GM23338 (cell line): ENCODE measurements at regions not wholly inside any gene's neighbourhood (a gene's known extent, or its start where the extent isn't known, plus 50 kb on each side); places are given as distances from the start of the nearest gene placed in this dataset.

Source experiments
- ATAC-seq: fragments of 200-7000 bp; cut with Tn5 transposase; 3 replicates; pipeline ENCODE4 v1.9.1; 2020
- DNase-seq: peaks from one replicate; pipeline ENCODE4 v3.0.0-alpha.2; 2015; ENCODE audit warnings: low spot score
- H2AFZ ChIP-seq: fragments of 200-600 bp; sonication (generic); 2 replicates; pipeline ENCODE4 v1.8.0; 2016; ENCODE audit warnings: antibody characterized with exemption, mild to moderate bottlenecking, moderate library complexity
- H3F3A ChIP-seq: fragments of 200-600 bp; sonication (generic); replicated peaks from 2 replicates; pipeline ENCODE4 v1.8.0; 2017; ENCODE audit warnings: antibody characterized with exemption, mixed run types, low read depth
- H3K27ac ChIP-seq: fragments of 200-600 bp; sonication (generic); 2 replicates; pipeline ENCODE4 v1.6.1; 2016; ENCODE audit warnings: low read depth
- H3K27me3 ChIP-seq: fragments of 200-600 bp; sonication (generic); 2 replicates; pipeline ENCODE4 v1.8.0; 2016; ENCODE audit warnings: mild to moderate bottlenecking, mixed run types, moderate library complexity; ENCODE audit not compliant: insufficient read depth
- H3K36me3 ChIP-seq: fragments of 200-600 bp; sonication (generic); 2 replicates; pipeline ENCODE4 v1.8.0; 2016; ENCODE audit warnings: mild to moderate bottlenecking; ENCODE audit not compliant: insufficient read depth
- H3K4me1 ChIP-seq: fragments of 200-600 bp; sonication (generic); 2 replicates; pipeline ENCODE4 v1.8.0; 2016; ENCODE audit warnings: mild to moderate bottlenecking, moderate library complexity; ENCODE audit not compliant: insufficient read depth
- H3K4me2 ChIP-seq: fragments of 200-600 bp; sonication (generic); 2 replicates; pipeline ENCODE4 v1.7.1; 2017; ENCODE audit warnings: mixed run types
- H3K4me3 ChIP-seq: fragments of 200-600 bp; sonication (generic); 2 replicates; pipeline ENCODE4 v1.6.1; 2016; ENCODE audit warnings: mixed run types
- H3K79me2 ChIP-seq: fragments of 200-600 bp; sonication (generic); replicated peaks from 2 replicates; pipeline ENCODE4 v1.8.0; 2017; ENCODE audit warnings: mild to moderate bottlenecking; ENCODE audit not compliant: insufficient read depth
- H3K9me2 ChIP-seq: fragments of 200-600 bp; sonication (generic); 2 replicates; pipeline ENCODE4 v1.8.0; 2017; ENCODE audit not compliant: insufficient read depth
- H4K20me1 ChIP-seq: fragments of 200-600 bp; sonication (generic); replicated peaks from 2 replicates; pipeline ENCODE4 v1.8.0; 2017; ENCODE audit warnings: mild to moderate bottlenecking; ENCODE audit not compliant: insufficient read depth
- H3K27ac Mint-ChIP-seq: 2 replicates; pipeline ENCODE4 v1.8.0; 2020; ENCODE audit warnings: inconsistent platforms, mild to moderate bottlenecking, moderate library complexity, mixed read lengths
- H3K27me3 Mint-ChIP-seq: 3 replicates; pipeline ENCODE4 v1.8.0; 2022; ENCODE audit warnings: low read depth, mild to moderate bottlenecking, moderate library complexity, mixed read lengths, inconsistent platforms; ENCODE audit not compliant: insufficient read depth, poor library complexity
- H3K36me3 Mint-ChIP-seq: 3 replicates; pipeline ENCODE4 v1.8.0; 2021; ENCODE audit warnings: low read depth, mild to moderate bottlenecking, inconsistent platforms, moderate library complexity, mixed read lengths
- H3K4me1 Mint-ChIP-seq: 3 replicates; pipeline ENCODE4 v1.8.0; 2020; ENCODE audit warnings: mild to moderate bottlenecking, inconsistent platforms, mixed read lengths
- H3K4me3 Mint-ChIP-seq: 3 replicates; pipeline ENCODE4 v1.8.0; 2021; ENCODE audit warnings: moderate library complexity, mild to moderate bottlenecking, inconsistent platforms, mixed read lengths
- H3K9me3 Mint-ChIP-seq: 3 replicates; pipeline ENCODE4 v1.8.0; 2020; ENCODE audit warnings: moderate library complexity, mild to moderate bottlenecking, inconsistent platforms, mixed read lengths
- CREB1 ChIP-seq: fragments of 250-450 bp; sonication (Bioruptor Pico); IDR thresholded peaks from 2 replicates; pipeline ENCODE4 v1.5.0; 2020; ENCODE audit warnings: low read depth, mild to moderate bottlenecking, moderate library complexity
- ETS1 ChIP-seq: IDR thresholded peaks from 2 replicates; pipeline ENCODE4 v1.6.1; 2016; ENCODE audit warnings: antibody characterized with exemption
- EZH2 ChIP-seq: fragments of 200-600 bp; sonication (generic); IDR thresholded peaks from one replicate; pipeline ENCODE4 v1.8.0; 2017; ENCODE audit warnings: antibody characterized with exemption, mild to moderate bottlenecking, low read depth; ENCODE audit not compliant: unreplicated experiment
- EZH2phosphoT487 ChIP-seq: fragments of 200-600 bp; sonication (generic); IDR thresholded peaks from one replicate; pipeline ENCODE4 v1.8.1; 2018; ENCODE audit warnings: antibody characterized with exemption; ENCODE audit not compliant: unreplicated experiment
- JUNB ChIP-seq: IDR thresholded peaks from one replicate; pipeline ENCODE4 v1.6.1; 2016; ENCODE audit warnings: antibody characterized with exemption; ENCODE audit not compliant: unreplicated experiment
- NANOG ChIP-seq: IDR thresholded peaks from 2 replicates; pipeline ENCODE4 v1.6.1; 2016; ENCODE audit warnings: antibody characterized with exemption, borderline replicate concordance
- POLR2AphosphoS5 ChIP-seq: IDR thresholded peaks from 2 replicates; pipeline ENCODE4 v1.6.1; 2016; ENCODE audit warnings: antibody characterized with exemption, low read depth
- STAT1 ChIP-seq: IDR thresholded peaks from one replicate; pipeline ENCODE4 v1.6.1; 2016; ENCODE audit warnings: antibody characterized with exemption; ENCODE audit not compliant: unreplicated experiment
- ZNF114 ChIP-seq: fragments of 250-450 bp; sonication (Bioruptor Pico); IDR thresholded peaks from 2 replicates; pipeline ENCODE4 v1.5.0; 2020; ENCODE audit warnings: mild to moderate bottlenecking, moderate library complexity
- ZNF331 ChIP-seq: fragments of 250-450 bp; sonication (Bioruptor Pico); IDR thresholded peaks from 2 replicates; pipeline ENCODE4 v1.5.0; 2020; ENCODE audit warnings: low read depth, mild to moderate bottlenecking, moderate library complexity
- ZNF462 ChIP-seq: fragments of 250-450 bp; sonication (Bioruptor Pico); IDR thresholded peaks from 2 replicates; pipeline ENCODE4 v1.5.0; 2020; ENCODE audit warnings: mild to moderate bottlenecking, moderate library complexity
- TF ChIP-seq, protein P1 (sequence below), 2 experiments: fragments of 200-600 bp in 1 of 2; sonication (generic) in 1 of 2; conservative IDR thresholded peaks; 2 replicates each; pipeline versions ENCODE4 v1.5.1 to v1.6.1; 2016 to 2017; ENCODE audit warnings: antibody characterized with exemption in 2 of 2, low read depth in 2 of 2, mild to moderate bottlenecking in 2 of 2, moderate library complexity in 1 of 2
- TF ChIP-seq, protein P2 (sequence below): IDR thresholded peaks from one replicate; pipeline ENCODE4 v1.6.1; 2018; ENCODE audit warnings: antibody characterized with exemption; ENCODE audit not compliant: unreplicated experiment

DNA sequence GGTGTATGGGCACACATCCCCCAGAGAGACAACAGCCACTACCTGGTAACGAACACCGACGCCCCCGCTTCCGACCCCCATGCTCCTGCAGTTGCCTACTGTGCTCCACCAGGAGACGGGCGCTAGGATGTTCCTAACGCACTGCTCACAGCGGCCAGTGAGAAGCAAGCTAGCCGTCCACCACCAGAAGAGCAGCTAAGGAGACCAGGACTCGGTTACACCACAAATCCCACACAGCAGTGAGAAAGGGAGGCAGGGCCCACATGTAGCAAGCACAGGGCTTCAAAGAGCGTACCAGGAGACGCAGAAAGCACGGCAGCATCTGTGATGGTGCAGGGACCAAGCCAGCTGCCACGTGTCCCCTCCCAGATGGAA lies 117.0 kb downstream of the NCOR2 start:
- H3K9me3 Mint-ChIP-seq: no peaks in the 10 kb centered on the region
- Histone ChIP-seq H2AFZ (no peak overlapping the region), H3K4me2 (no peak overlapping the region), H3K4me3 (no peak overlapping the region), H3K27me3 (no peaks in the 10 kb centered on the region), H3K79me2 (peaks cover 7% of the 10 kb centered on the region), H3K36me3 (no peaks in the 10 kb centered on the region), H3K9me2 (no peaks in the 10 kb centered on the region), H3K27ac (no peak overlapping the region), H3K4me1 (no peaks in the 10 kb centered on the region), H3F3A (no peaks in the 10 kb centered on the region), H4K20me1 (peaks cover 16% of the 10 kb centered on the region; the same call in 1 of the 2 replicates)
- H3K27me3 Mint-ChIP-seq: peaks cover 4% of the 10 kb centered on the region
- H3K27ac Mint-ChIP-seq: no peak overlapping the region
- peaks cover 10% of the 10 kb centered on the region for H3K4me1 Mint-ChIP-seq
- no peak for TF ChIP-seq EZH2
- TF ChIP-seq POLR2AphosphoS5: no peak
- TF ChIP-seq STAT1: no peak
- TF ChIP-seq NANOG: no peak
- no peak for TF ChIP-seq ZNF331 (CRISPR knock-in tag)
- TF ChIP-seq EZH2phosphoT487: no peak
- TF ChIP-seq ZNF114 (CRISPR knock-in tag): no peak
- TF ChIP-seq CREB1 (CRISPR knock-in tag): no peak
- no peak for TF ChIP-seq JUNB
- TF ChIP-seq, protein P1, sequence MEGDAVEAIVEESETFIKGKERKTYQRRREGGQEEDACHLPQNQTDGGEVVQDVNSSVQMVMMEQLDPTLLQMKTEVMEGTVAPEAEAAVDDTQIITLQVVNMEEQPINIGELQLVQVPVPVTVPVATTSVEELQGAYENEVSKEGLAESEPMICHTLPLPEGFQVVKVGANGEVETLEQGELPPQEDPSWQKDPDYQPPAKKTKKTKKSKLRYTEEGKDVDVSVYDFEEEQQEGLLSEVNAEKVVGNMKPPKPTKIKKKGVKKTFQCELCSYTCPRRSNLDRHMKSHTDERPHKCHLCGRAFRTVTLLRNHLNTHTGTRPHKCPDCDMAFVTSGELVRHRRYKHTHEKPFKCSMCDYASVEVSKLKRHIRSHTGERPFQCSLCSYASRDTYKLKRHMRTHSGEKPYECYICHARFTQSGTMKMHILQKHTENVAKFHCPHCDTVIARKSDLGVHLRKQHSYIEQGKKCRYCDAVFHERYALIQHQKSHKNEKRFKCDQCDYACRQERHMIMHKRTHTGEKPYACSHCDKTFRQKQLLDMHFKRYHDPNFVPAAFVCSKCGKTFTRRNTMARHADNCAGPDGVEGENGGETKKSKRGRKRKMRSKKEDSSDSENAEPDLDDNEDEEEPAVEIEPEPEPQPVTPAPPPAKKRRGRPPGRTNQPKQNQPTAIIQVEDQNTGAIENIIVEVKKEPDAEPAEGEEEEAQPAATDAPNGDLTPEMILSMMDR (conservative IDR thresholded peaks at IDR 0.05; ENCODE audit: low read depth in 2 of 2): no peak
- TF ChIP-seq, protein P2, sequence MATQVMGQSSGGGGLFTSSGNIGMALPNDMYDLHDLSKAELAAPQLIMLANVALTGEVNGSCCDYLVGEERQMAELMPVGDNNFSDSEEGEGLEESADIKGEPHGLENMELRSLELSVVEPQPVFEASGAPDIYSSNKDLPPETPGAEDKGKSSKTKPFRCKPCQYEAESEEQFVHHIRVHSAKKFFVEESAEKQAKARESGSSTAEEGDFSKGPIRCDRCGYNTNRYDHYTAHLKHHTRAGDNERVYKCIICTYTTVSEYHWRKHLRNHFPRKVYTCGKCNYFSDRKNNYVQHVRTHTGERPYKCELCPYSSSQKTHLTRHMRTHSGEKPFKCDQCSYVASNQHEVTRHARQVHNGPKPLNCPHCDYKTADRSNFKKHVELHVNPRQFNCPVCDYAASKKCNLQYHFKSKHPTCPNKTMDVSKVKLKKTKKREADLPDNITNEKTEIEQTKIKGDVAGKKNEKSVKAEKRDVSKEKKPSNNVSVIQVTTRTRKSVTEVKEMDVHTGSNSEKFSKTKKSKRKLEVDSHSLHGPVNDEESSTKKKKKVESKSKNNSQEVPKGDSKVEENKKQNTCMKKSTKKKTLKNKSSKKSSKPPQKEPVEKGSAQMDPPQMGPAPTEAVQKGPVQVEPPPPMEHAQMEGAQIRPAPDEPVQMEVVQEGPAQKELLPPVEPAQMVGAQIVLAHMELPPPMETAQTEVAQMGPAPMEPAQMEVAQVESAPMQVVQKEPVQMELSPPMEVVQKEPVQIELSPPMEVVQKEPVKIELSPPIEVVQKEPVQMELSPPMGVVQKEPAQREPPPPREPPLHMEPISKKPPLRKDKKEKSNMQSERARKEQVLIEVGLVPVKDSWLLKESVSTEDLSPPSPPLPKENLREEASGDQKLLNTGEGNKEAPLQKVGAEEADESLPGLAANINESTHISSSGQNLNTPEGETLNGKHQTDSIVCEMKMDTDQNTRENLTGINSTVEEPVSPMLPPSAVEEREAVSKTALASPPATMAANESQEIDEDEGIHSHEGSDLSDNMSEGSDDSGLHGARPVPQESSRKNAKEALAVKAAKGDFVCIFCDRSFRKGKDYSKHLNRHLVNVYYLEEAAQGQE: no peak
- TF ChIP-seq ZNF462 (CRISPR knock-in tag): no peak
- TF ChIP-seq ETS1: no peak
- H3K4me3 Mint-ChIP-seq: no peak overlapping the region
- ATAC-seq: no peak
- no peak for DNase-seq
- H3K36me3 Mint-ChIP-seq: peaks cover 25% of the 10 kb centered on the region; the same call in 2 of the 3 replicates
